SK-N-SH treated with all-trans-retinoic acid at 6 μM for 48 hours (cell line): ENCODE measurements at regions not wholly inside any gene's neighbourhood (a gene's known extent, or its start where the extent isn't known, plus 50 kb on each side); places are given as distances from the start of the nearest gene placed in this dataset.

Source experiments
- ARNTL ChIP-seq: fragments of 450-650 bp; formaldehyde crosslinking; IDR thresholded peaks from 2 replicates; pipeline ENCODE4 v1.5.0; 2020; ENCODE audit warnings: low read depth, mild to moderate bottlenecking, moderate library complexity, borderline replicate concordance
- GLIS3 ChIP-seq: fragments of 250-450 bp; sonication (Bioruptor Pico); IDR thresholded peaks from 2 replicates; pipeline ENCODE4 v1.5.0; 2020; ENCODE audit warnings: mild to moderate bottlenecking, moderate library complexity
- ISL1 ChIP-seq: fragments of 250-450 bp; sonication (Bioruptor Pico); IDR thresholded peaks from 2 replicates; pipeline ENCODE4 v2.1.2; 2022; ENCODE audit warnings: mild to moderate bottlenecking, moderate library complexity
- PATZ1 ChIP-seq: fragments of 250-450 bp; sonication (Bioruptor Pico); IDR thresholded peaks from 2 replicates; pipeline ENCODE4 v1.8.0; 2020; ENCODE audit warnings: mild to moderate bottlenecking, moderate library complexity, borderline replicate concordance
- PPARA ChIP-seq: fragments of 250-450 bp; sonication (Bioruptor Pico); IDR thresholded peaks from 2 replicates; pipeline ENCODE4 v1.5.0; 2020; ENCODE audit warnings: mild to moderate bottlenecking, borderline replicate concordance
- RARB ChIP-seq: fragments of 250-450 bp; sonication (Bioruptor Pico); IDR thresholded peaks from 2 replicates; pipeline ENCODE4 v1.8.0; 2021; ENCODE audit warnings: mild to moderate bottlenecking, moderate library complexity
- ZC3H10 ChIP-seq: fragments of 250-450 bp; sonication (Bioruptor Pico); IDR thresholded peaks from 2 replicates; pipeline ENCODE4 v1.5.1; 2021; ENCODE audit warnings: mild to moderate bottlenecking, moderate library complexity
- ZFP3 ChIP-seq: fragments of 250-450 bp; sonication (Bioruptor Pico); IDR thresholded peaks from 2 replicates; pipeline ENCODE4 v1.5.0; 2020; ENCODE audit warnings: mild to moderate bottlenecking, moderate library complexity
- ZFP30 ChIP-seq: fragments of 450-650 bp; formaldehyde crosslinking; IDR thresholded peaks from 2 replicates; pipeline ENCODE4 v1.5.0; 2022; ENCODE audit warnings: mild to moderate bottlenecking, moderate library complexity
- ZNF70 ChIP-seq: fragments of 450-650 bp; formaldehyde crosslinking; IDR thresholded peaks from 2 replicates; pipeline ENCODE4 v1.5.0; 2020; ENCODE audit warnings: mild to moderate bottlenecking, moderate library complexity
- ZNF8 ChIP-seq: fragments of 450-650 bp; formaldehyde crosslinking; IDR thresholded peaks from 2 replicates; pipeline ENCODE4 v1.5.0; 2020; ENCODE audit warnings: mild to moderate bottlenecking, moderate library complexity
- TF ChIP-seq, protein P1 (sequence below): fragments of 250-450 bp; sonication (Bioruptor Pico); IDR thresholded peaks from 2 replicates; pipeline ENCODE4 v1.5.0; 2020; ENCODE audit warnings: mild to moderate bottlenecking, moderate library complexity

DNA sequence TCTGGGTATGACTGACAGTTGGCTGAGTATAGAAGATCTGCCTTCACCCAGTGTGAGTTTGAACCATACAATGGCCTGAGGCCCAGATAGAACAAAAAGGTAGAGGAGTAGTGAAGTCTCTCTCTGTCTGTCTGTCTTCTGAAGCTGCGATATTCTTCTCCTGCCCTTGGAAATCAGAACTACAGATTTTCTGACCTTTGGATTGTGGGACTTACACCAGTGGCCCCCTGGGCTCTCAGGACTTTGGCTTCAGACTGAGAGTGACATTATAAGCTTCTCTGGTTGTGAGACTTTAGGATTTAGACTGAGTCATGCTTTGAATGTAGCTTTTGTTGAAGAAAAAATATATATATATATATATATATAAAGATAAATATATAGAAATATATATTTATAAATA, 1235.0 kb upstream of the ADGRL4 start:
- TF ChIP-seq PATZ1 (CRISPR knock-in tag) (no peak), GLIS3 (no peak), ZFP30 (CRISPR knock-in tag) (no peak), ZC3H10 (CRISPR knock-in tag) (no peak), PPARA (CRISPR knock-in tag) (no peak), ISL1 (CRISPR knock-in tag) (no peak), ZNF70 (no peak), ARNTL (CRISPR knock-in tag) (no peak), ZNF8 (CRISPR knock-in tag) (no peak), ZFP3 (CRISPR knock-in tag) (no peak), RARB (no peak)
- TF ChIP-seq, protein P1, sequence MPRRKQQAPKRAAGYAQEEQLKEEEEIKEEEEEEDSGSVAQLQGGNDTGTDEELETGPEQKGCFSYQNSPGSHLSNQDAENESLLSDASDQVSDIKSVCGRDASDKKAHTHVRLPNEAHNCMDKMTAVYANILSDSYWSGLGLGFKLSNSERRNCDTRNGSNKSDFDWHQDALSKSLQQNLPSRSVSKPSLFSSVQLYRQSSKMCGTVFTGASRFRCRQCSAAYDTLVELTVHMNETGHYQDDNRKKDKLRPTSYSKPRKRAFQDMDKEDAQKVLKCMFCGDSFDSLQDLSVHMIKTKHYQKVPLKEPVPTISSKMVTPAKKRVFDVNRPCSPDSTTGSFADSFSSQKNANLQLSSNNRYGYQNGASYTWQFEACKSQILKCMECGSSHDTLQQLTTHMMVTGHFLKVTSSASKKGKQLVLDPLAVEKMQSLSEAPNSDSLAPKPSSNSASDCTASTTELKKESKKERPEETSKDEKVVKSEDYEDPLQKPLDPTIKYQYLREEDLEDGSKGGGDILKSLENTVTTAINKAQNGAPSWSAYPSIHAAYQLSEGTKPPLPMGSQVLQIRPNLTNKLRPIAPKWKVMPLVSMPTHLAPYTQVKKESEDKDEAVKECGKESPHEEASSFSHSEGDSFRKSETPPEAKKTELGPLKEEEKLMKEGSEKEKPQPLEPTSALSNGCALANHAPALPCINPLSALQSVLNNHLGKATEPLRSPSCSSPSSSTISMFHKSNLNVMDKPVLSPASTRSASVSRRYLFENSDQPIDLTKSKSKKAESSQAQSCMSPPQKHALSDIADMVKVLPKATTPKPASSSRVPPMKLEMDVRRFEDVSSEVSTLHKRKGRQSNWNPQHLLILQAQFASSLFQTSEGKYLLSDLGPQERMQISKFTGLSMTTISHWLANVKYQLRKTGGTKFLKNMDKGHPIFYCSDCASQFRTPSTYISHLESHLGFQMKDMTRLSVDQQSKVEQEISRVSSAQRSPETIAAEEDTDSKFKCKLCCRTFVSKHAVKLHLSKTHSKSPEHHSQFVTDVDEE (CRISPR knock-in tag): no peak
